ENCODE measurements at regions not wholly inside any gene's neighbourhood (a gene's known extent, or its start where the extent isn't known, plus 50 kb on each side); places are given as distances from the start of the nearest gene placed in this dataset.

GRCh38 chr9:103242486-103242885, 247.4 kb downstream of the CYLC2 start:
- no peaks in the 10 kb centered on the region for H3K36me3 ChIP-seq (replicated peaks in 1 of 2; ENCODE audit: control insufficient read depth in 2 of 2, insufficient read depth in 2 of 2, low read length in 2 of 2)
- H3K23ac ChIP-seq (ENCODE audit: low read depth, low read length, poor library complexity): no peak overlapping the region
- no peak overlapping the region for H3K18ac ChIP-seq (ENCODE audit: low read length)
- no peak overlapping the region for H3K27ac ChIP-seq (replicated peaks; ENCODE audit: low read length)
- no peak overlapping the region for H3K4me2 ChIP-seq (ENCODE audit: insufficient read depth, low read length, poor library complexity, severe bottlenecking)
- H2BK12ac ChIP-seq (ENCODE audit: low read length): no peak overlapping the region
- H4K91ac ChIP-seq (ENCODE audit: low read depth, low read length, poor library complexity): no peak overlapping the region
- H3K9ac ChIP-seq (ENCODE audit: low read depth, low read length, poor library complexity): no peak overlapping the region
- H3K4ac ChIP-seq (ENCODE audit: low read length): no peak overlapping the region
- H3K9me3 ChIP-seq (replicated peaks in 1 of 2; ENCODE audit: control insufficient read depth in 2 of 2, insufficient read depth in 1 of 2, low read depth in 1 of 2, low read length in 2 of 2): no peaks in the 10 kb centered on the region
- WGBS, 2 donors (ENCODE audit: extremely low coverage in 2 of 2, insufficient read length in 2 of 2, insufficient replicate concordance in 1 of 2): no CpG with 5 or more reads among the region's 2 CpGs
- no peaks in the 10 kb centered on the region for H3K79me1 ChIP-seq (ENCODE audit: low read depth, low read length)
- H3K4me3 ChIP-seq (ENCODE audit: low read length in 2 of 2): no peak overlapping the region
- no peak overlapping the region for H2BK120ac ChIP-seq (ENCODE audit: low read depth, low read length)
- DNase-seq (ENCODE audit: low spot score): no peak
- no peak overlapping the region for H2AK5ac ChIP-seq (ENCODE audit: low read depth, low read length)
- no peak overlapping the region for H2BK5ac ChIP-seq (ENCODE audit: low read length)
- no peaks in the 10 kb centered on the region for H3K27me3 ChIP-seq (ENCODE audit: control insufficient read depth in 3 of 3, insufficient read depth in 3 of 3, low read depth in 1 of 3, low read length in 3 of 3)
- H3K14ac ChIP-seq (ENCODE audit: low read length): no peak overlapping the region
- H3K4me1 ChIP-seq (ENCODE audit: control insufficient read depth in 2 of 2, insufficient read depth in 1 of 2, low read depth in 1 of 2, low read length in 2 of 2): no peaks in the 10 kb centered on the region
- no peak overlapping the region for H2AFZ ChIP-seq (ENCODE audit: low read length)
- no peak overlapping the region for H2BK15ac ChIP-seq (ENCODE audit: low read length)
- no peak overlapping the region for H4K8ac ChIP-seq (ENCODE audit: low read depth, low read length)

GRCh38 chr9:103243553-103243952, 248.4 kb downstream of the CYLC2 start:
- H2AFZ ChIP-seq (ENCODE audit: low read length): no peak overlapping the region
- no peak overlapping the region for H3K4ac ChIP-seq (ENCODE audit: low read length)
- no CpG with 5 or more reads among the region's 2 CpGs for WGBS, 2 donors (ENCODE audit: extremely low coverage in 2 of 2, insufficient read length in 2 of 2, insufficient replicate concordance in 1 of 2)
- H2BK5ac ChIP-seq (ENCODE audit: low read length): no peak overlapping the region
- H2BK120ac ChIP-seq (ENCODE audit: low read depth, low read length): no peak overlapping the region
- DNase-seq (ENCODE audit: low spot score): no peak
- no peak overlapping the region for H3K4me2 ChIP-seq (ENCODE audit: insufficient read depth, low read length, poor library complexity, severe bottlenecking)
- H4K91ac ChIP-seq (ENCODE audit: low read depth, low read length, poor library complexity): no peak overlapping the region
- H3K14ac ChIP-seq (ENCODE audit: low read length): no peak overlapping the region
- no peak overlapping the region for H3K23ac ChIP-seq (ENCODE audit: low read depth, low read length, poor library complexity)
- no peaks in the 10 kb centered on the region for H3K36me3 ChIP-seq (replicated peaks in 1 of 2; ENCODE audit: control insufficient read depth in 2 of 2, insufficient read depth in 2 of 2, low read length in 2 of 2)
- H3K79me1 ChIP-seq (ENCODE audit: low read depth, low read length): no peaks in the 10 kb centered on the region
- no peak overlapping the region for H3K27ac ChIP-seq (replicated peaks; ENCODE audit: low read length)
- no peak overlapping the region for H3K4me3 ChIP-seq (ENCODE audit: low read length in 2 of 2)
- H3K9me3 ChIP-seq (replicated peaks in 1 of 2; ENCODE audit: control insufficient read depth in 2 of 2, insufficient read depth in 1 of 2, low read depth in 1 of 2, low read length in 2 of 2): no peaks in the 10 kb centered on the region
- no peaks in the 10 kb centered on the region for H3K27me3 ChIP-seq (ENCODE audit: control insufficient read depth in 3 of 3, insufficient read depth in 3 of 3, low read depth in 1 of 3, low read length in 3 of 3)
- no peak overlapping the region for H2BK15ac ChIP-seq (ENCODE audit: low read length)
- H2BK12ac ChIP-seq (ENCODE audit: low read length): no peak overlapping the region
- H3K9ac ChIP-seq (ENCODE audit: low read depth, low read length, poor library complexity): no peak overlapping the region
- H3K4me1 ChIP-seq (ENCODE audit: control insufficient read depth in 2 of 2, insufficient read depth in 1 of 2, low read depth in 1 of 2, low read length in 2 of 2): no peaks in the 10 kb centered on the region
- no peak overlapping the region for H3K18ac ChIP-seq (ENCODE audit: low read length)
- no peak overlapping the region for H4K8ac ChIP-seq (ENCODE audit: low read depth, low read length)
- H2AK5ac ChIP-seq (ENCODE audit: low read depth, low read length): no peak overlapping the region

GRCh38 chr9:103245369-103245768, 250.2 kb downstream of the CYLC2 start:
- Histone ChIP-seq H4K8ac (ENCODE audit: low read depth, low read length) (no peak overlapping the region), H3K27me3 (ENCODE audit: control insufficient read depth in 3 of 3, insufficient read depth in 3 of 3, low read depth in 1 of 3, low read length in 3 of 3) (no peaks in the 10 kb centered on the region), H3K79me1 (ENCODE audit: low read depth, low read length) (no peaks in the 10 kb centered on the region), H2BK120ac (ENCODE audit: low read depth, low read length) (no peak overlapping the region), H2AK5ac (ENCODE audit: low read depth, low read length) (no peak overlapping the region), H3K23ac (ENCODE audit: low read depth, low read length, poor library complexity) (no peak overlapping the region), H3K27ac (replicated peaks; ENCODE audit: low read length) (no peak overlapping the region), H2AFZ (ENCODE audit: low read length) (no peak overlapping the region), H3K9ac (ENCODE audit: low read depth, low read length, poor library complexity) (no peak overlapping the region), H3K9me3 (replicated peaks in 1 of 2; ENCODE audit: control insufficient read depth in 2 of 2, insufficient read depth in 1 of 2, low read depth in 1 of 2, low read length in 2 of 2) (no peaks in the 10 kb centered on the region), H3K14ac (ENCODE audit: low read length) (no peak overlapping the region), H3K36me3 (replicated peaks in 1 of 2; ENCODE audit: control insufficient read depth in 2 of 2, insufficient read depth in 2 of 2, low read length in 2 of 2) (no peaks in the 10 kb centered on the region), H2BK12ac (ENCODE audit: low read length) (no peak overlapping the region), H2BK15ac (ENCODE audit: low read length) (no peak overlapping the region), H2BK5ac (ENCODE audit: low read length) (no peak overlapping the region), H3K4me3 (ENCODE audit: low read length in 2 of 2) (no peak overlapping the region), H3K4ac (ENCODE audit: low read length) (no peak overlapping the region), H3K18ac (ENCODE audit: low read length) (no peak overlapping the region), H3K4me2 (ENCODE audit: insufficient read depth, low read length, poor library complexity, severe bottlenecking) (no peak overlapping the region), H3K4me1 (ENCODE audit: control insufficient read depth in 2 of 2, insufficient read depth in 1 of 2, low read depth in 1 of 2, low read length in 2 of 2) (no peaks in the 10 kb centered on the region), H4K91ac (ENCODE audit: low read depth, low read length, poor library complexity) (no peak overlapping the region)
- DNase-seq (ENCODE audit: low spot score): no peak
- WGBS, 2 donors (ENCODE audit: extremely low coverage in 2 of 2, insufficient read length in 2 of 2, insufficient replicate concordance in 1 of 2): no CpG with 5 or more reads among the region's 1 CpG

- no peaks in the 10 kb centered on the region for H3K79me1 ChIP-seq (ENCODE audit: low read depth, low read length)
- no peak overlapping the region for H4K8ac ChIP-seq (ENCODE audit: low read depth, low read length)
- no peak overlapping the region for H4K91ac ChIP-seq (ENCODE audit: low read depth, low read length, poor library complexity)
- no peak overlapping the region for H3K23ac ChIP-seq (ENCODE audit: low read depth, low read length, poor library complexity)
- no peak overlapping the region for H3K27ac ChIP-seq (replicated peaks; ENCODE audit: low read length)
- H2AFZ ChIP-seq (ENCODE audit: low read length): no peak overlapping the region
- no peak overlapping the region for H2BK5ac ChIP-seq (ENCODE audit: low read length)
- no peaks in the 10 kb centered on the region for H3K9me3 ChIP-seq (replicated peaks in 1 of 2; ENCODE audit: control insufficient read depth in 2 of 2, insufficient read depth in 1 of 2, low read depth in 1 of 2, low read length in 2 of 2)
- no peaks in the 10 kb centered on the region for H3K36me3 ChIP-seq (replicated peaks in 1 of 2; ENCODE audit: control insufficient read depth in 2 of 2, insufficient read depth in 2 of 2, low read length in 2 of 2)
- H2BK120ac ChIP-seq (ENCODE audit: low read depth, low read length): no peak overlapping the region
- H3K18ac ChIP-seq (ENCODE audit: low read length): no peak overlapping the region
- H3K27me3 ChIP-seq (ENCODE audit: control insufficient read depth in 3 of 3, insufficient read depth in 3 of 3, low read depth in 1 of 3, low read length in 3 of 3): no peaks in the 10 kb centered on the region
- no peak for DNase-seq (ENCODE audit: low spot score)
- H3K9ac ChIP-seq (ENCODE audit: low read depth, low read length, poor library complexity): no peak overlapping the region
- H3K4me1 ChIP-seq (ENCODE audit: control insufficient read depth in 2 of 2, insufficient read depth in 1 of 2, low read depth in 1 of 2, low read length in 2 of 2): no peaks in the 10 kb centered on the region
- no peak overlapping the region for H3K4ac ChIP-seq (ENCODE audit: low read length)
- WGBS, 2 donors (ENCODE audit: extremely low coverage in 2 of 2, insufficient read length in 2 of 2, insufficient replicate concordance in 1 of 2): no CpG with 5 or more reads among the region's 2 CpGs
- H2BK15ac ChIP-seq (ENCODE audit: low read length): no peak overlapping the region
- H3K4me2 ChIP-seq (ENCODE audit: insufficient read depth, low read length, poor library complexity, severe bottlenecking): no peak overlapping the region
- no peak overlapping the region for H3K4me3 ChIP-seq (ENCODE audit: low read length in 2 of 2)
- no peak overlapping the region for H3K14ac ChIP-seq (ENCODE audit: low read length)
- H2AK5ac ChIP-seq (ENCODE audit: low read depth, low read length): no peak overlapping the region
- no peak overlapping the region for H2BK12ac ChIP-seq (ENCODE audit: low read length)
These were observed 266.8 kb downstream of the CYLC2 start for GRCh38 chr9:103261951-103262350.
